Activated CD8-positive, alpha-beta memory T cell treated with anti-CD3 and anti-CD28 coated beads for 36 hours (primary cell): ENCODE measurements at regions not wholly inside any gene's neighbourhood (a gene's known extent, or its start where the extent isn't known, plus 50 kb on each side); places are given as distances from the start of the nearest gene placed in this dataset.
"Not testable (repeated sequence)": the region's sequence is repeated elsewhere in the genome, so short reads cannot be mapped to it uniquely, and the experiment has no call there.

Experiments
- CTCF ChIA-PET: fragments of 350-600 bp; sonication (Branson Sonifier 250); formaldehyde crosslinking; loops from one replicate; lab custom pipeline; 2021; ENCODE audit warnings: antibody characterized with exemption; lab: Charles Lee
- POLR2A ChIA-PET: fragments of 350-600 bp; sonication (Branson Sonifier 250); formaldehyde crosslinking; loops from one replicate; lab custom pipeline; 2021; ENCODE audit warnings: antibody characterized with exemption; lab: Charles Lee

DNA sequence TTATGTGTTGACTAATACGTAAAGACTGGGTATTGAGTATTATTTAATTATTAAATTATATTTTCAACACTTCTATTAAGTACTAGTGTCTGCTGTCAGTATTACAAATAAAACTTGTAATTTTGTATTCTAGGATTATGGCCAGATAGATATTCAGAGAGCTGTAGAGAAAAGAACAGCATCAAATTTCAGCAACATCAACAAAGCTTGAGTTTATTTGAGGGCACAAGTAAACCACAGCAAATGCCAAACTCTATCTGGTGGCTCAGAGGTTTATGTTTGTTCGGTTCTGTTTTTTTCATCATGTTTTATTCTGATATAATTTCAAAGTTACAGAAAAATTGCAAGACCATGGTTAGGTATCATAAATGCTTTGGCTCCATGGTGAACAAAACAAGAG is 1530.5 kb downstream of the PCDH18 start:
- ChIA-PET CTCF (no interaction called here), POLR2A (no interaction called here)

GRCh38 chr4:136000246-136000645 is 1532.0 kb downstream of the PCDH18 start:
- ChIA-PET POLR2A (no interaction called here), CTCF (no interaction called here)

DNA sequence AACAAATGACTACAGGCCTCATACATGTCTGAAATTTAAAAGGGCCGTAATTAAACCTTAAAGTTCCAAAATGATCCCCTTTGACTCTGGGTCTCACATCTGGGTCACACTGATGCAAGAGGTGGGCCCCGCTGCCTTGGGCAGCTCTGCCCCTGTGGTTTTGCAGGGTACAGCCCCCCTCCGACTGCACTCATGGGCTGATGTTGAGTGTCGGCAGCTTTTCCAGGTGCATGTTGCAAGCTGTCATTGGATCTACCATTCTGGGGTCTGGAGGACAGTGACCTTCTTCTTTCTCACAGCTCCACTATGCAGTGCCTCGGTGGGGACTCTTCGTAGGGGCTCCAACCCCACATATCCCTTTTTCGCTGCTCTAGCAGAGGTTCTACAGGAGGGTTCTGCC is 1537.9 kb downstream of the PCDH18 start:
- CTCF ChIA-PET = no interaction called here
- POLR2A ChIA-PET = no interaction called here

DNA sequence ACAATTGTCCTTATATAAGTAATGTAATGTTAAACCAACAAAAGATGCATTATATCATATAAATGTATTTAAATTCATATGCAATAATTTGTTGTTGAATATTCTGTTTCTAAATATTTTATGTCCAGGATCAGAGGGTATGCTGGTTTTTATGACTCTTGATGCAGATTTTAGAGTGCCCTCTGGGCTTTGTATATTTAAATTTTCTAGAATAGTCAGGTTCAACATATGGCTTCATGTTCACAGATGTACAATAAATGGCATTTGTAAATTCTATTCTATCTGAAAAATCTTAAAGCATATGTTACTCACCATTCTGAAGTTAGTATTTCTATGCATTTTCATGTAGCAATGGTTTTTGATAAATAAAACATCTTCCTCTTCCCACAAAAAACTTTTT is 1555.4 kb downstream of the PCDH18 start:
- CTCF ChIA-PET = no interaction called here

GRCh38 chr4:135966936-135967335 is 1565.4 kb downstream of the PCDH18 start:
- ChIA-PET POLR2A (no interaction called here), CTCF (no interaction called here)

More for the DNA sequence above, 1555.4 kb downstream of the PCDH18 start:
- POLR2A ChIA-PET = no interaction called here

DNA sequence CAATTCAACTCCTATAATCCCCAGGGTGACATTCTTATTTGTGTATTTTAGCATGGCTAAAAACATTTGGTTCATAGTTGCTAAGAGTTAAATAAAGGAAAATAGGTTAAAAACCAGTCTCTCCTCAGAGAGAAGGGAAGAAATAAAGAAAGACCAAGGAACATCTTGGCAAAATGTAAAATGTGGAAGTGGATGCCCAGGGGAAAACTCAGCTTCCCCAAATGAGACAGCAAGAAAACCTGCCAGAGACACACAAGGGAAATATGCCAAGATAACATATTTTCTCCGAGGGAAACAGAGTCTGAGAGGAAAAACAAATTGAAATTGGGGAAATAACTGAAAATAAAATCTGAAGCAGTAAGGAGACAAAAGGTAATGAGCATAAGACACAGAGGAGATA is 1569.3 kb downstream of the PCDH18 start:
- ChIA-PET POLR2A (no interaction called here), CTCF (no interaction called here)

DNA sequence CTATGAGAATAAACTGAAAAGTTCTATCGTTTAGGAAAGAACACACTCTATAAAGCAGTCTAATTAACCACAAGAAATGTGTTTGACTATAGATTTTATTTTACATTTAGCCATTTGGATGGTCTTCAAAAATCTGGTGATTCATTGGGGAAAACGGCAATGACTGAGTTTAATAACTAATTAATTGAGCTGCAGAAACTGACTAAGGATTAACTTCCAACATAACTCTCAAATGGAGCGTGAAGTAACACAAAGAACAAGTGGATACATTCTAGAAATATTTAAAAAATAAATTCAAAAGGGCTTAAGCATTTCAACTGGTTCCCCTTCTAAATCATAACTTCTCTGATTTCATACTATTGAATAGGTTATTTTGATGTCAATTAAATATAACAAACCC is 1582.4 kb downstream of the PCDH18 start:
- POLR2A ChIA-PET = no interaction called here

DNA sequence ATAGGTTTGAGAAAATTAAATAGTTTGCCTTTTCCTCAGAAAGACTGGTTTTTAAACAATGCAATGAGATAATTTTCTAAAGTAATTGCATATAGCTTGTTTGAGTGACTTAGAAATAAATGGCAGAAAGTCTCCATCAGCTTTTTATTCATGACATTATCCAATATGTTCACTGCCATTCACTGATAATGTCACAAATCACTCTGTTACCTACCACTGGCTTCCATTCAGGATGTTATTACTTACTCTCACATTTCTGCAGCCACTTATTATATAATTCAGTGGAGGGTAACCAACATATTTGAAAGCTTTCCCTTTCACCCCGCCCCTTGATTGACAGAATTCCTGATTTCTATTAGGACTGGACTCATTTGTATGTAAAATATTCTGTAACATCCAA is 1583.5 kb downstream of the PCDH18 start:
- CTCF ChIA-PET = no interaction called here
- POLR2A ChIA-PET = no interaction called here

More for the DNA sequence above, 1582.4 kb downstream of the PCDH18 start:
- CTCF ChIA-PET = no interaction called here

GRCh38 chr4:135941671-135942070 is 1590.6 kb downstream of the PCDH18 start:
- ChIA-PET POLR2A (no interaction called here), CTCF (no interaction called here)

GRCh38 chr4:135934026-135934425 is 1598.3 kb downstream of the PCDH18 start:
- POLR2A ChIA-PET = no interaction called here
- CTCF ChIA-PET = no interaction called here

- ChIA-PET CTCF (no interaction called here), POLR2A (no interaction called here)
Measured at GRCh38 chr4:135927651-135928050, 1604.6 kb downstream of the PCDH18 start.

DNA sequence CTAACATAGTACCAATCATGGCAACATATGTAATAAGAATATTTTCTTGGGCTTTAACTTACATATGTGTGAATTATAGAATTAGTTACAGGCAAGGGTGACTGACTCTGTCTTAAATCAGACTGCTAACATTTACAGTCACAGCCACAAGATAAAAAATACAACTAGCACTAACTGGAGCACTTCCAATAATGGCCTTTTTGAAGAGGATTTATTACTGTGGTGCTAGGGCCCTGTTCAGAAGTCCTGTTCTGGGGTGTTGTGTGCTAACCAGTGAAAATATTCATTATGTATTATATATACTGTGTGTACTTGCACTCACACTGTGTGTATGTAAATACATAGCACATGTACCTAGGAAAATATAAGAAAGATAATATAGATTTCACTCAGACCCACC is 1611.2 kb downstream of the PCDH18 start:
- CTCF ChIA-PET = no interaction called here
- POLR2A ChIA-PET = no interaction called here

- CTCF ChIA-PET = no interaction called here
- POLR2A ChIA-PET = no interaction called here
Measured at GRCh38 chr4:135917011-135917410, 1615.3 kb downstream of the PCDH18 start.

DNA sequence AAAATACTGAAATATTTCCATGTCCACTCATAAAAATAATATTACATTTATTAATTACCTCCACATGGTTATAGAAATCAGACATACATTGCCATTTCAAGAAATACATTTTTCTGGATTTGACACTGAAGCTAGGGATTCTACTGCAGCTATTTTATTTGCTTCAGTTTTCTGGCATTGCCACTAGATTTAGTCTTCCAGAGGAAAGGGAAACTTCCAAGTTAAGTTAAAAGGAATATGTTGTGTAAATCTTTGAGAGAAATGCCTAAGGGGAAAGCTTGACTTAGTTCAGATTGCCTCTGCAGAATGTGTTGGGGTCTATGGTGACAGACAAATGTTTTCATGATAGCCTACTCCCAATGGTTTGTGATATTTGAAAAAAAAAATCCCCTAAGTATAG is 1631.3 kb downstream of the PCDH18 start:
- ChIA-PET CTCF (no interaction called here), POLR2A (no interaction called here)

DNA sequence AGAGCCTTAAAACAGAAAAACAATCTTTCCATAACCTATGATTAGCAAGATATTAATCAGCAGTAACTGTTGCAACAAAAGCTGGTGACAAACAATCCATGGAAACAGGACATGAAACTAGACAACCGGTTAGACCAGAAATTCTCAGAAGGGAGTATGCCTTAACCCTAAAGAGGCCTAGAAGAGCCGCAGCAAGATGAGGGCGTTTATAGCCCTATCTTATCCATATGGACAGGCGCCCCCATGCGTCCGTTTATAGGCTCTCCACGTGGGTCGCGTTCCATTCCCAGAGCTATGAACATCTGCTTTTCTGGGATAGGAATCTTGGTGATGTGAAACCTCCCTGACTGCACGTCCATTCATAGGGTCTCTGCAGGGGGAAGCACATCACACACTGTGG is 1662.7 kb upstream of the PABPC4L start:
- POLR2A ChIA-PET, CTCF ChIA-PET: not testable (repeated sequence)

DNA sequence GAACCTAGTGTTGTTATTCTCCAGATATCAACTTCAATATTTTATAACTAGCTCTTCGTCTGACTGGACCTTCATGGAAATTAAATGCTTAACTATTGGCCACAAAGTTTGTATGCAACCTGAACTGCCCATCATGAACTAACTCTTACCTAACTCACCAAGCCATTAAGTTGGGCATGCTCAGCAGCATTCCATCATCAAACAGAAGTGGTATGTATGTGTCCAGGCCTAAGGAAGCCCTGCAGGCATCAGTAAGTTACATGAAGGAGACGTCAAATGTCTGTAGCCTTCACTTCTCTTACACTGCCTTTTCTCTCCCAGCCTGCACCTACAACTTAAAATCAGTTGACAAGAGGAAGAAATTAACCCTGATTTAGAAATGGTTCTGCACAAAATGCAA is 1639.2 kb upstream of the PABPC4L start:
- ChIA-PET POLR2A (no interaction called here), CTCF (no interaction called here)

DNA sequence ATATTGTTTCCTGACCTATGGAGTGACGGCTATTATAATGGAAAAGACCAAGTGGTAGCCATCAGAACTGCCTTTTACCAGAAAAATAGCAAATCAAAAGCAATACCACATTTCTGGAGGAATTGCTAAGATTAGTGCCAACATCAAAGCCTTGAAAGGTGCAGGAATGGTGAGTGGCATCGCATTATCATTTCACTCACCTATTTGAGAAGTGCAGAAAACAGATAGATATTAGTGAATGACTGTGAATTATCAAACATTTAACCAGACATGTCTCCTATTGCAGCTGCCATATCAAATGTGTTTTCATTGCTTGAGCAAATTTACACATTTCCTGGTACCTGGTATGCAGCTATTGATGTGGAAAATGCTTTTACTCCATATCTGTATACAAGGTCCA is 1638.1 kb upstream of the PABPC4L start:
- CTCF ChIA-PET = no interaction called here
- POLR2A ChIA-PET = no interaction called here

DNA sequence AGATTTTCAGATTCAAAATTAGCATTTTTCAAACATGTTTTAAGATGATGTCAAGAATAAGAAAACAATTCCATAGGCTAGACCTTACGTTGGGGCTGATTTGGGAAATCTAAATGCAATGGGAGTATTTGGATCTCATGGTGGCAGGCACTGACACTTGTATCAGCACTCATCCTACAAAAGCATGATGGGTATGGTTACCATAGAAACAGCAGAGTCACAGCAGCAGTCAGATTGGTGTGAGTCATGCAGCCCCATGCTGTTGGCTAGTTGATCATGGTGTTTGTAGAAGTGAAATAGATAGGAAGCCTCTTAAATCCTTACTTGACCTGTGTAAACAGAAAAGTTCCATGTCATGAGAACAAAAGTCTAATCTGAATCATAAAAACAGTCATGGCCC is 1637.3 kb upstream of the PABPC4L start:
- ChIA-PET CTCF (no interaction called here), POLR2A (no interaction called here)

GRCh38 chr4:135834471-135834870 is 1632.9 kb upstream of the PABPC4L start:
- ChIA-PET CTCF (no interaction called here), POLR2A (no interaction called here)

- ChIA-PET POLR2A (no interaction called here), CTCF (no interaction called here)
Measured at GRCh38 chr4:135833529-135833928, 1631.9 kb upstream of the PABPC4L start.

DNA sequence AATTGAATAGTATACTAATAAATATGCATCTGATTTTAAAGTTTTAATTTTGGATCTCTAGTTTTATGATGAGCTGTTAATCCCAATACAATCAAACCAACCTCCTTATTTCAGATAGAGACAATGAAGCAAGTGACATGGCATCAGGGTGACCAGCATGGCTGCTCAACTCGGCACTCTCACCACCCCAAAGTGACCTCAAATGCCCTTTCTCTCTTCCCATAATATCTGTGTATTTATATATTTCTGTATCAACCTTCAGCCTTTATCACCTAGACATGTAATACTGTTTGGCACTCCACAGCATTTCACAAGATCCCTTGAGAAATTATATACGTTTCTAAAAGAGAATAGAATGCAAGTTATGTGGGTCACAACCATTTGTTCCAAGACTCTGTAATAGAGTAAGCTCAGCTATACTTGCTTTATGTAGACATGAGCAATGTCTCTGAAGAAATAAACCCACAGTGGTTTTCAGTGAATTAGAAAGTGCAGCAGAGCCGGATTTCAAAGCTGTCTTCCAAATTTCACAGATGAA is 1623.2 kb upstream of the PABPC4L start:
- CTCF ChIA-PET = no interaction called here
- POLR2A ChIA-PET = no interaction called here

GRCh38 chr4:135804785-135805184 is 1603.2 kb upstream of the PABPC4L start:
- ChIA-PET POLR2A (no interaction called here), CTCF (no interaction called here)
